HL-60 (cell line): ENCODE measurements at regions not wholly inside any gene's neighbourhood (a gene's known extent, or its start where the extent isn't known, plus 50 kb on each side); places are given as distances from the start of the nearest gene placed in this dataset.

Experiments
- CTCF ChIP-seq: IDR thresholded peaks from one replicate; pipeline ENCODE4 v1.5.1; 2011; ENCODE audit warnings: low read length, control low read depth, inconsistent platforms; ENCODE audit not compliant: insufficient read depth
- GABPA ChIP-seq: IDR thresholded peaks from 2 replicates; pipeline ENCODE4 v1.6.1; 2012; ENCODE audit warnings: low read depth
- REST ChIP-seq: IDR thresholded peaks from 2 replicates; pipeline ENCODE4 v1.6.1; 2012; ENCODE audit warnings: low read depth; ENCODE audit not compliant: insufficient replicate concordance
- SPI1 ChIP-seq: IDR thresholded peaks from 2 replicates; pipeline ENCODE4 v1.6.1; 2012; ENCODE audit warnings: low read depth, mild to moderate bottlenecking, borderline replicate concordance

DNA sequence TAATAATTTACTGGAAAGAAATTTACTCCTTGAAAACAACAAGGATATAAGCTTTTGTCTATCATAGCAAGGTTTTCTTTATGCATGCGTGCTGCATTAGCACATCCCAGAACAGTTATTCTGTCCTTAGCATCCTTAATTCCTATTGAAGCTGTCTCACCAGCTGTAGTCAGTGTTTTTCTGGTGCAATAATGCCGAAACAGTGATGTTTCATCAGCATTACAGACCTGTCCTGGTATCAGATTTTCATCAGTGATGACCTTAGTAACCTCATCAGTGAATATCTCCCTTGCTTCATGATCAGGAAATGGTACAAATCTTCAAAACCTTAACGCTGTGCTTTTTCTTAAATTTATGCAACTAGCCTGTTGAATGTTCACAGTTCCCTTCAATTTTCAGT, 264.7 kb upstream of the STARD13 start:
- no peak for TF ChIP-seq CTCF
- TF ChIP-seq SPI1: no peak
- TF ChIP-seq REST: no peak
- no peak for TF ChIP-seq GABPA
